Suprapubic skin (tissue), 4 donors: ENCODE measurements at regions not wholly inside any gene's neighbourhood (a gene's known extent, or its start where the extent isn't known, plus 50 kb on each side); places are given as distances from the start of the nearest gene placed in this dataset.
"Not testable (repeated sequence)": the region's sequence is repeated elsewhere in the genome, so short reads cannot be mapped to it uniquely, and the experiment has no call there.

Experiments used
- DNase-seq, 2 donors: peaks; one replicate each; pipeline ENCODE4 v3.0.0-alpha.2; 2019; ENCODE audit warnings: low spot score in 2 of 2
- H3K27ac ChIP-seq: fragments of 200-600 bp; sonication (generic); one replicate; pipeline ENCODE4 v1.5.1; 2019
- H3K27me3 ChIP-seq: fragments of 200-600 bp; sonication (generic); one replicate; pipeline ENCODE4 v1.5.1; 2019
- H3K36me3 ChIP-seq: fragments of 200-600 bp; sonication (generic); one replicate; pipeline ENCODE4 v1.5.1; 2019
- H3K4me1 ChIP-seq: fragments of 200-600 bp; sonication (generic); one replicate; pipeline ENCODE4 v1.5.1; 2019
- H3K4me3 ChIP-seq: fragments of 200-600 bp; sonication (generic); one replicate; pipeline ENCODE4 v1.5.1; 2019; ENCODE audit warnings: mild to moderate bottlenecking
- H3K9me3 ChIP-seq: fragments of 200-600 bp; sonication (generic); one replicate; pipeline ENCODE4 v1.5.1; 2019
- EP300 ChIP-seq: sonication (generic); formaldehyde crosslinking; IDR thresholded peaks from one replicate; pipeline ENCODE4 v1.6.1; 2017; ENCODE audit warnings: antibody characterized with exemption
- POLR2A ChIP-seq, 2 donors: fragments of 450-650 bp; IDR thresholded peaks; one replicate each; pipeline ENCODE4 v1.6.1; 2017; ENCODE audit warnings: antibody characterized with exemption in 2 of 2, mild to moderate bottlenecking in 2 of 2, moderate library complexity in 2 of 2
- POLR2AphosphoS5 ChIP-seq, 3 donors: sonication (generic); formaldehyde crosslinking; IDR thresholded peaks; one replicate each; pipeline ENCODE4 v1.6.1; 2017; ENCODE audit warnings: antibody characterized with exemption in 3 of 3
- WGBS: methylation state at CpG from one replicate; pipeline ENCODE4 v1.1.5; 2018; 5-methylcytosine and 5-hydroxymethylcytosine counted together
- TF ChIP-seq, protein P1 (sequence below), 2 donors: fragments of 200-600 bp in 1 of 2; fragments of 450-650 bp in 1 of 2; sonication (generic) in 1 of 2; IDR thresholded peaks; one replicate each; pipeline ENCODE4 v1.5.1; 2016 to 2019; ENCODE audit warnings: antibody characterized with exemption in 2 of 2, mild to moderate bottlenecking in 1 of 2, moderate library complexity in 1 of 2

DNA sequence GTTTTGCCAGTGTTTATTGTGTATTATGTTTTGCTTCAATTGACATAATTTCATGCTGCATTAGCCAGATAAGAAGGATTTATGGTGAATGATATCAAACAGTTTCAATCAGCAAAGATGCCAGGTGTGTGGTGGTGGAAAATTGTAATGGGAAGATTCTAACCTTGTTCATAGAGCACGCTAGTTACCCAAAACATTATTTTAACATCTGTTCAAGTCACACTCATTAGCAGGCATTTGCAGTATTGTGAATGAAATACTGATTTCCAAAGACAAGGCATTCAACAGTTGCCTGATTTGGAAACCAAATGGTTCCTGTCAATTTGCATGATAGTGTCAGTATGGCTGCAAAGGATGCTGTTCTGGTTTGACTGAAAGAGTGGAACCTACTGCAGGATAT lies 129.7 kb downstream of the EPC1 start:
- Histone ChIP-seq H3K4me3 (no peak overlapping the region), H3K4me1 (no peaks in the 10 kb centered on the region), H3K36me3 (no peaks in the 10 kb centered on the region), H3K27ac (no peak overlapping the region), H3K27me3 (no peaks in the 10 kb centered on the region), H3K9me3 (peaks cover 13% of the 10 kb centered on the region)
- no peak for DNase-seq
- TF ChIP-seq POLR2AphosphoS5 (IDR thresholded peaks at IDR 0.05) (no peak), POLR2A (IDR thresholded peaks at IDR 0.05) (no peak), EP300 (no peak)
- TF ChIP-seq, protein P1, sequence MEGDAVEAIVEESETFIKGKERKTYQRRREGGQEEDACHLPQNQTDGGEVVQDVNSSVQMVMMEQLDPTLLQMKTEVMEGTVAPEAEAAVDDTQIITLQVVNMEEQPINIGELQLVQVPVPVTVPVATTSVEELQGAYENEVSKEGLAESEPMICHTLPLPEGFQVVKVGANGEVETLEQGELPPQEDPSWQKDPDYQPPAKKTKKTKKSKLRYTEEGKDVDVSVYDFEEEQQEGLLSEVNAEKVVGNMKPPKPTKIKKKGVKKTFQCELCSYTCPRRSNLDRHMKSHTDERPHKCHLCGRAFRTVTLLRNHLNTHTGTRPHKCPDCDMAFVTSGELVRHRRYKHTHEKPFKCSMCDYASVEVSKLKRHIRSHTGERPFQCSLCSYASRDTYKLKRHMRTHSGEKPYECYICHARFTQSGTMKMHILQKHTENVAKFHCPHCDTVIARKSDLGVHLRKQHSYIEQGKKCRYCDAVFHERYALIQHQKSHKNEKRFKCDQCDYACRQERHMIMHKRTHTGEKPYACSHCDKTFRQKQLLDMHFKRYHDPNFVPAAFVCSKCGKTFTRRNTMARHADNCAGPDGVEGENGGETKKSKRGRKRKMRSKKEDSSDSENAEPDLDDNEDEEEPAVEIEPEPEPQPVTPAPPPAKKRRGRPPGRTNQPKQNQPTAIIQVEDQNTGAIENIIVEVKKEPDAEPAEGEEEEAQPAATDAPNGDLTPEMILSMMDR (IDR thresholded peaks at IDR 0.05): no peak
- WGBS: 81% methylated on average over 1 of the region's 1 CpG

DNA sequence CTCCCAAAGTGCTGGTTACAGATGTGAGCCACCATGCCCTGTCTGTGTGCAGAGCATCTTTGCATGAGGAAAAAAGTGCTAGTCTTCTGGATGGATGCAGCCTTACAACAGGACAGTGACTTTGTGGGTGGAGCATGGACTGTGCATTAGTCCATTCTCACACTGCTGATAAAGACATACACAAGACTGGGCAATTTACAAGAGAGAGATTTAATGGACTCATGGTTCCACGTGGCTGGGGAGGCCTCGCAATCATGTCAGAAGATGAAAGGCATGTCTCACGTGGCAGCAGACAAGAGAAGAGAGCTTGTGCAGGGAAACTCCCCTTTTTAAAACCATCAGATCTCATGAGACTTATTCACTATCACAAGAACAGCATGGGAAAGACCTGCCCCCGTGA lies 133.1 kb downstream of the EPC1 start:
- H3K4me1 ChIP-seq, H3K4me3 ChIP-seq, H3K9me3 ChIP-seq, H3K27me3 ChIP-seq, H3K36me3 ChIP-seq, H3K27ac ChIP-seq, DNase-seq: not testable (repeated sequence)
- WGBS: 57% methylated on average over 4 of the region's 4 CpGs

DNA sequence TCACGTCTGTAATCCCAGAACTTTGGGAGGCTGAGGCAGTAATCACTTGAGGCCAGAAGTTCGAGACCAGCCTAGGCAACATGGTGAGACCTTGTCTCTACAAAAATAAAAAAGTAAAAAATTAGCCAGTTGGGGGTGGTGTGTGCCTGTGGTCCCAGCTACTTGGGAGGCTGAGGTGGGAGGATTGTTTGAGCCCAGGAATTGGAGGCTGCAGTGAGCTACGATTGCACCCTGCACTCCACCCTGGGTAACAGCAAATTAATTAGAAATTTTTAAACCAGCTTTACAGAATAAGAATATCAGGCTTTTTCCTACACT lies 136.0 kb downstream of the EPC1 start:
- WGBS: 72% methylated on average over 3 of the region's 3 CpGs
- H3K36me3 ChIP-seq: no peaks in the 10 kb centered on the region
- TF ChIP-seq EP300: no peak
- TF ChIP-seq, protein P1 (IDR thresholded peaks at IDR 0.05): no peak
- no peak for TF ChIP-seq POLR2A (IDR thresholded peaks at IDR 0.05)
- no peak for TF ChIP-seq POLR2AphosphoS5 (IDR thresholded peaks at IDR 0.05)
- H3K27me3 ChIP-seq: no peaks in the 10 kb centered on the region
- H3K4me1 ChIP-seq: no peaks in the 10 kb centered on the region
- no peak for DNase-seq
- H3K9me3 ChIP-seq: no peaks in the 10 kb centered on the region
- no peak overlapping the region for H3K27ac ChIP-seq
- no peak overlapping the region for H3K4me3 ChIP-seq

DNA sequence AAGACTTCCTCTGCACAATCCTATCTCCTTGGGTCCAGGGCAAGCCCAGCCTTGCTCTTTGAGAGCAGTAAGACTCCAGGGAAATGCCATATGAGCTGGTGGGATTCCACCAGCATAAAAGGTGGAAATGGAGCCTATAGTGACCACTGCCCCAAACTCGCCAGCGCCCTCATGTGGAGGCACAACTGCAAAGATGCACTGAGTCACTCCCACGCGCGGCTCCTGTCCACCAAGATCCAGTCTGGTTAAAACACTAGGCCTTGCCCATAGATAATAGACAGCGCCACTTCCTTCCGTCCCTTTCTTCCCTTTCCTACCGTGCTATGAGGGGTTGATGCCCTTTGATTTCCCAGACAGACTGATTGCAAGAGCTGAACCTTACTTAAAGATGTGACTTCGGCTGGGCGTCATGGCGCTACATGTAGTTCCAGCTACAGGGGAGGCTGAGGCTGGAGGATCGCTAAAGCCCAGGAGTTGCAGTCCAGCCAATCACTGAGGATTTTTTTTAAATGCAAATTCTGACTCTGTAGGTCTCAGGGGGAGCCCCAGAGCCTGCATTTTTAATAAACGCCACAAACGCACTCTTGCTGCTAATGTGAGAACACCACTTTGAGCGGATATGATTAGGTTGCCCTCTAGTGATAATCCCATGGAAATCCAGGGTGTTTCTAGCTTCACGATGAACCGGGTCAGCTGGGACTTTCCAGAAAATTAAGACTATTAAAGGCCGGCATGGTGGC lies 136.5 kb downstream of the EPC1 start:
- H3K36me3 ChIP-seq: no peaks in the 10 kb centered on the region
- H3K9me3 ChIP-seq: no peaks in the 10 kb centered on the region
- no peak for DNase-seq
- H3K27me3 ChIP-seq: no peaks in the 10 kb centered on the region
- H3K27ac ChIP-seq: no peak overlapping the region
- no peak overlapping the region for H3K4me3 ChIP-seq
- 71% methylated on average over 18 of the region's 18 CpGs for WGBS
- no peak for TF ChIP-seq POLR2A (IDR thresholded peaks at IDR 0.05)
- TF ChIP-seq, protein P1 (IDR thresholded peaks at IDR 0.05): no peak
- no peak for TF ChIP-seq POLR2AphosphoS5 (IDR thresholded peaks at IDR 0.05)
- no peak for TF ChIP-seq EP300
- H3K4me1 ChIP-seq: no peaks in the 10 kb centered on the region

DNA sequence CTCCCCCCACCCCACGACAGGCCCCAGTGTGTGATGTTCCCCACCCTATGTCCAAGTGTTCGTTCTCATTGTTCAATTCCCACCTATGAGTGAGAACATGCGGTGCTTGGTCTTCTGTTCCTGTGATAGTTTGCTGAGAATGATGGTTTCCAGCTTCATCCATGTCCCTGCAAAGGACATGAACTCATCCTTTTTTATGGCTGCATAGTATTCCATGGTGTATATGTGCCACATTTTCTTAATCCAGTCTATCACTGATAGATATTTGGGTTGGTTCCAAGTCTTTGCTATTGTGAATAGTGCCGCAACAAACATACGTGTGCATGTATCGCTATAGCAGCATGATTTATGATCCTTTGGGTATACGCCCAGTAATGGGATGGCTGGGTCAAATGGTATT lies 139.0 kb downstream of the EPC1 start:
- DNase-seq, H3K36me3 ChIP-seq, H3K9me3 ChIP-seq, H3K4me3 ChIP-seq, H3K27me3 ChIP-seq, H3K4me1 ChIP-seq, H3K27ac ChIP-seq: not testable (repeated sequence)
- WGBS: 82% methylated on average over 7 of the region's 7 CpGs

DNA sequence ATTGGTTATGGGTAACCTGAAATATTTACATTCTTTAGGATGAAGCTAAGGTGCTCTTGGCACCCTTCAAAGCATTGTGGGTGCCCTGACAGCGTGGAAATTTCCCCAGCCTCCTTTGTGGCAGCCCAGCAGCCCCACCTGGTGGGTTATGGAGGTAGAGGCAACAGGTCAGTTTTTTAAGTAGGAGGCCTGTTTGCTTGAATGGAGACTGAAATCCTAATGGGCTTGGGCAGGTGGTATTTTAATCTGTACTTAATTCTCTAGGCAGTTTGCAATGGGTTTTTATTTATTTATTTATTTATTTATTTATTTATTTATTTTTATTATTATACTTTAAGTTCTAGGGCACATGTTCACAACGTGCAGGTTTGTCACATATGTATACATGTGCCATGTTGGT lies 139.4 kb downstream of the EPC1 start:
- TF ChIP-seq POLR2AphosphoS5 (IDR thresholded peaks at IDR 0.05): no peak
- TF ChIP-seq, protein P1 (IDR thresholded peaks at IDR 0.05): peak; percentile 15 to 49
- no peak for TF ChIP-seq POLR2A (IDR thresholded peaks at IDR 0.05)
- TF ChIP-seq EP300: no peak
- 48% methylated on average over 2 of the region's 2 CpGs for WGBS
- Histone ChIP-seq H3K4me1 (no peaks in the 10 kb centered on the region), H3K27me3 (no peaks in the 10 kb centered on the region), H3K9me3 (no peaks in the 10 kb centered on the region), H3K4me3 (no peak overlapping the region), H3K27ac (no peak overlapping the region), H3K36me3 (no peaks in the 10 kb centered on the region)
- no peak for DNase-seq
